ENCODE measurements at regions not wholly inside any gene's neighbourhood (a gene's known extent, or its start where the extent isn't known, plus 50 kb on each side); places are given as distances from the start of the nearest gene placed in this dataset.

- Histone ChIP-seq H3K4me3 (no peak overlapping the region), H3K36me3 (no peaks in the 10 kb centered on the region), H3K27me3 (no peaks in the 10 kb centered on the region), H3K27ac (no peak overlapping the region), H3K9me3 (no peaks in the 10 kb centered on the region), H3K4me1 (no peaks in the 10 kb centered on the region)
- no peak for FAIRE-seq
- no peak for DNase-seq
- no peak for ATAC-seq
- TF ChIP-seq CTCF (IDR thresholded peaks at IDR 0.05), result no peak
- 54 to 65% methylated on average over 6 of the region's 6 CpGs for WGBS, 2 donors
- intact Hi-C loops (cut with DNase I), result no loop called here
These were observed 315.7 kb upstream of the SLITRK5 start for GRCh38 chr13:87355451-87355850.

- 68 to 69% methylated on average over 8 of the region's 8 CpGs for WGBS, 2 donors
- no peaks in the 10 kb centered on the region for H3K36me3 ChIP-seq
- ATAC-seq (no peak), FAIRE-seq (no peak), DNase-seq (no peak)
- no peaks in the 10 kb centered on the region for H3K9me3 ChIP-seq
- TF ChIP-seq CTCF (IDR thresholded peaks at IDR 0.05), result no peak
- no peak overlapping the region for H3K4me3 ChIP-seq
- intact Hi-C loops (cut with DNase I), result no loop called here
- H3K4me1 ChIP-seq, result no peaks in the 10 kb centered on the region
- H3K27me3 ChIP-seq, result no peaks in the 10 kb centered on the region
- H3K27ac ChIP-seq, result no peak overlapping the region
These were observed 314.9 kb upstream of the SLITRK5 start for GRCh38 chr13:87356314-87356713.

GRCh38 chr13:87358319-87358718 lies 312.9 kb upstream of the SLITRK5 start:
- H3K27ac ChIP-seq, result no peak overlapping the region

GRCh38 chr13:87361216-87361615 lies 310.0 kb upstream of the SLITRK5 start:
- WGBS, 2 donors, result 69 to 77% methylated on average over 1 of the region's 1 CpG
- intact Hi-C loops (cut with DNase I), result no loop called here
- TF ChIP-seq CTCF (IDR thresholded peaks at IDR 0.05), result no peak
- Histone ChIP-seq H3K27me3 (no peaks in the 10 kb centered on the region), H3K36me3 (no peaks in the 10 kb centered on the region), H3K4me3 (no peak overlapping the region), H3K27ac (no peak overlapping the region), H3K4me1 (no peaks in the 10 kb centered on the region), H3K9me3 (no peaks in the 10 kb centered on the region)
- ATAC-seq (no peak), FAIRE-seq (no peak), DNase-seq (no peak)

More at GRCh38 chr13:87358319-87358718, 312.9 kb upstream of the SLITRK5 start:
- DNase-seq, result no peak
- H3K9me3 ChIP-seq, result no peaks in the 10 kb centered on the region
- no peak for FAIRE-seq
- no peaks in the 10 kb centered on the region for H3K27me3 ChIP-seq
- no peak overlapping the region for H3K4me3 ChIP-seq
- no peaks in the 10 kb centered on the region for H3K4me1 ChIP-seq
- intact Hi-C loops (cut with DNase I), result no loop called here
- ATAC-seq, result no peak
- no peaks in the 10 kb centered on the region for H3K36me3 ChIP-seq
- TF ChIP-seq CTCF (IDR thresholded peaks at IDR 0.05), result no peak

GRCh38 chr13:87368639-87369038 lies 302.5 kb upstream of the SLITRK5 start:
- ATAC-seq (no peak), FAIRE-seq (no peak), DNase-seq (no peak)
- Histone ChIP-seq H3K4me1 (no peaks in the 10 kb centered on the region), H3K9me3 (no peaks in the 10 kb centered on the region), H3K4me3 (no peak overlapping the region), H3K27me3 (no peaks in the 10 kb centered on the region), H3K27ac (no peak overlapping the region), H3K36me3 (no peaks in the 10 kb centered on the region)
- TF ChIP-seq CTCF (IDR thresholded peaks at IDR 0.05), result no peak
- intact Hi-C loops (cut with DNase I), result no loop called here
- 79 to 86% methylated on average over 2 of the region's 2 CpGs for WGBS, 2 donors
